Liver (tissue), 8 donors: ENCODE measurements at regions not wholly inside any gene's neighbourhood (a gene's known extent, or its start where the extent isn't known, plus 50 kb on each side); places are given as distances from the start of the nearest gene placed in this dataset.
"Not testable (repeated sequence)": the region's sequence is repeated elsewhere in the genome, so short reads cannot be mapped to it uniquely, and the experiment has no call there.

Source experiments
- DNase-seq: peaks from one replicate; pipeline ENCODE4 v3.0.0-alpha.2; 2017; ENCODE audit warnings: low spot score
- H3K27ac ChIP-seq, 2 donors: one replicate each; pipeline ENCODE4 v1.7.0; 2013; ENCODE audit warnings: inconsistent platforms in 2 of 2, low read length in 2 of 2, control low read depth in 1 of 2, low read depth in 1 of 2, mild to moderate bottlenecking in 1 of 2
- H3K27me3 ChIP-seq, 4 donors: one replicate each; pipeline versions ENCODE4 v1.6.1 to v1.7.0; 2013; ENCODE audit warnings: low read length in 3 of 4, inconsistent platforms in 1 of 4, mild to moderate bottlenecking in 1 of 4, moderate library complexity in 1 of 4; ENCODE audit not compliant: control insufficient read depth in 4 of 4, insufficient read depth in 4 of 4
- H3K36me3 ChIP-seq, 4 donors: one replicate each; pipeline versions ENCODE4 v1.6.1 to v1.7.0; 2013; ENCODE audit warnings: low read length in 3 of 4, mild to moderate bottlenecking in 3 of 4, low read depth in 1 of 4, moderate library complexity in 1 of 4; ENCODE audit not compliant: control insufficient read depth in 4 of 4, insufficient read depth in 3 of 4
- H3K4me1 ChIP-seq, 4 donors: one replicate each; pipeline versions ENCODE4 v1.6.1 to v1.7.0; 2013; ENCODE audit warnings: low read length in 3 of 4, mild to moderate bottlenecking in 3 of 4, moderate library complexity in 1 of 4; ENCODE audit not compliant: control insufficient read depth in 4 of 4, insufficient read depth in 4 of 4
- H3K4me3 ChIP-seq, 3 donors: one replicate each; pipeline versions ENCODE4 v1.6.1 to v1.7.0; 2013; ENCODE audit warnings: low read length in 3 of 3, control low read depth in 1 of 3, low read depth in 1 of 3, mild to moderate bottlenecking in 1 of 3
- H3K9ac ChIP-seq, 2 donors: one replicate each; pipeline ENCODE4 v1.7.0; 2013; ENCODE audit warnings: low read length in 2 of 2, mild to moderate bottlenecking in 2 of 2, moderate library complexity in 2 of 2, control low read depth in 1 of 2, low read depth in 1 of 2
- H3K9me3 ChIP-seq, 4 donors: one replicate each; pipeline versions ENCODE4 v1.6.1 to v1.7.0; 2013; ENCODE audit warnings: low read length in 3 of 4; ENCODE audit not compliant: control insufficient read depth in 4 of 4
- ATF3 ChIP-seq: IDR thresholded peaks from 2 replicates; pipeline ENCODE4 v1.6.1; 2016; ENCODE audit warnings: antibody characterized with exemption
- CTCF ChIP-seq: fragments of 150-350 bp; IDR thresholded peaks from 2 replicates; pipeline ENCODE4 v1.5.1; 2017; ENCODE audit warnings: improper control_type of control experiment, low read depth, low read length; ENCODE audit not compliant: missing input control
- EGR1 ChIP-seq, 2 donors: IDR thresholded peaks; 2 replicates each; pipeline ENCODE4 v1.6.1; 2016 to 2018; ENCODE audit warnings: antibody characterized with exemption in 2 of 2, low read depth in 2 of 2
- FOXA1 ChIP-seq: IDR thresholded peaks from 2 replicates; pipeline ENCODE4 v1.6.1; 2016; ENCODE audit warnings: antibody characterized with exemption
- FOXA2 ChIP-seq: IDR thresholded peaks from 2 replicates; pipeline ENCODE4 v1.6.1; 2016; ENCODE audit warnings: antibody characterized with exemption
- GABPA ChIP-seq, 2 donors: IDR thresholded peaks in 1 of 2; conservative IDR thresholded peaks in 1 of 2; 2 replicates each; pipeline ENCODE4 v1.6.1; 2016; ENCODE audit warnings: antibody characterized with exemption in 2 of 2, mild to moderate bottlenecking in 1 of 2, moderate library complexity in 1 of 2
- HNF4A ChIP-seq, 2 donors: conservative IDR thresholded peaks; 2 replicates each; pipeline ENCODE4 v1.6.1; 2016; ENCODE audit warnings: antibody characterized with exemption in 2 of 2, mild to moderate bottlenecking in 2 of 2
- HNF4G ChIP-seq: IDR thresholded peaks from 2 replicates; pipeline ENCODE4 v1.6.1; 2016; ENCODE audit warnings: antibody characterized with exemption
- MAX ChIP-seq: IDR thresholded peaks from 2 replicates; pipeline ENCODE4 v1.6.1; 2016; ENCODE audit warnings: antibody characterized with exemption
- NR2F2 ChIP-seq: IDR thresholded peaks from 2 replicates; pipeline ENCODE4 v1.6.1; 2016; ENCODE audit warnings: antibody characterized with exemption
- RAD21 ChIP-seq, 2 donors: IDR thresholded peaks; 2 replicates each; pipeline ENCODE4 v1.6.1; 2016; ENCODE audit warnings: antibody characterized with exemption in 2 of 2, mild to moderate bottlenecking in 2 of 2
- SP1 ChIP-seq: IDR thresholded peaks from 2 replicates; pipeline ENCODE4 v1.6.1; 2018; ENCODE audit warnings: antibody characterized with exemption, mild to moderate bottlenecking
- TAF1 ChIP-seq: conservative IDR thresholded peaks from 2 replicates; pipeline ENCODE4 v1.6.1; 2016; ENCODE audit warnings: antibody characterized with exemption, mild to moderate bottlenecking
- YY1 ChIP-seq: IDR thresholded peaks from 2 replicates; pipeline ENCODE4 v1.6.1; 2016; ENCODE audit warnings: antibody characterized with exemption, mild to moderate bottlenecking
- ZBTB33 ChIP-seq: IDR thresholded peaks from 2 replicates; pipeline ENCODE4 v1.6.1; 2016; ENCODE audit warnings: antibody characterized with exemption
- WGBS: extraction: QIAGEN DNeasy Blood & Tissue Kit; methylation state at CpG from one replicate; pipeline ENCODE4 v1.1.7; 2013; 5-methylcytosine and 5-hydroxymethylcytosine counted together
- donor health status: healthy.
- donor health status: healthy.
- donor health status: healthy.
- donor health status: healthy.
- donor health status: healthy.

- TF ChIP-seq YY1 (no peak), EGR1 (IDR thresholded peaks at IDR 0.05; ENCODE audit: low read depth in 2 of 2) (no peak), GABPA (IDR thresholded peaks at IDR 0.05 in 1 of 2, conservative IDR thresholded peaks at IDR 0.05 in 1 of 2) (no peak), ATF3 (no peak), MAX (no peak), CTCF (no peak), SP1 (no peak)
Observed at GRCh38 chr7:53237344-53237913, 202.0 kb downstream of the POM121L12 start (continued).

GRCh38 chr7:53238021-53238605 is 202.7 kb downstream of the POM121L12 start:
- TF ChIP-seq HNF4A (conservative IDR thresholded peaks at IDR 0.05): no peak
- TF ChIP-seq EGR1 (IDR thresholded peaks at IDR 0.05; ENCODE audit: low read depth in 2 of 2): no peak
- TF ChIP-seq TAF1: no peak
- TF ChIP-seq FOXA2: no peak
- no peak for TF ChIP-seq RAD21 (IDR thresholded peaks at IDR 0.05)
- no peak for TF ChIP-seq FOXA1
- no peak for TF ChIP-seq ZBTB33
- no peak for TF ChIP-seq NR2F2
- no peak for TF ChIP-seq MAX
- no peak for TF ChIP-seq HNF4G
- 65% methylated on average over 6 of the region's 6 CpGs for WGBS

GRCh38 chr7:53239151-53239550 is 203.7 kb downstream of the POM121L12 start:
- WGBS: 58% methylated on average over 7 of the region's 7 CpGs
- DNase-seq: not testable (repeated sequence)

More at GRCh38 chr7:53238021-53238605, 202.7 kb downstream of the POM121L12 start:
- no peaks in the 10 kb centered on the region for H3K4me1 ChIP-seq
- no peaks in the 10 kb centered on the region for H3K9me3 ChIP-seq
- no peaks in the 10 kb centered on the region for H3K36me3 ChIP-seq
- H3K4me3 ChIP-seq: no peak overlapping the region
- no peak overlapping the region for H3K9ac ChIP-seq
- no peak overlapping the region for H3K27ac ChIP-seq
- no peak for DNase-seq
- no peaks in the 10 kb centered on the region for H3K27me3 ChIP-seq

More at GRCh38 chr7:53239151-53239550, 203.7 kb downstream of the POM121L12 start:
- H3K9me3 ChIP-seq, H3K27me3 ChIP-seq, H3K36me3 ChIP-seq, H3K4me3 ChIP-seq, H3K9ac ChIP-seq, H3K4me1 ChIP-seq, H3K27ac ChIP-seq: not testable (repeated sequence)
